ENCODE measurements at regions not wholly inside any gene's neighbourhood (a gene's known extent, or its start where the extent isn't known, plus 50 kb on each side); places are given as distances from the start of the nearest gene placed in this dataset.
A peak's percentile ranks its signal among the peaks of the same experiment; 100 is the strongest.
"Not testable (repeated sequence)": the region's sequence is repeated elsewhere in the genome, so short reads cannot be mapped to it uniquely, and the experiment has no call there.

DNA sequence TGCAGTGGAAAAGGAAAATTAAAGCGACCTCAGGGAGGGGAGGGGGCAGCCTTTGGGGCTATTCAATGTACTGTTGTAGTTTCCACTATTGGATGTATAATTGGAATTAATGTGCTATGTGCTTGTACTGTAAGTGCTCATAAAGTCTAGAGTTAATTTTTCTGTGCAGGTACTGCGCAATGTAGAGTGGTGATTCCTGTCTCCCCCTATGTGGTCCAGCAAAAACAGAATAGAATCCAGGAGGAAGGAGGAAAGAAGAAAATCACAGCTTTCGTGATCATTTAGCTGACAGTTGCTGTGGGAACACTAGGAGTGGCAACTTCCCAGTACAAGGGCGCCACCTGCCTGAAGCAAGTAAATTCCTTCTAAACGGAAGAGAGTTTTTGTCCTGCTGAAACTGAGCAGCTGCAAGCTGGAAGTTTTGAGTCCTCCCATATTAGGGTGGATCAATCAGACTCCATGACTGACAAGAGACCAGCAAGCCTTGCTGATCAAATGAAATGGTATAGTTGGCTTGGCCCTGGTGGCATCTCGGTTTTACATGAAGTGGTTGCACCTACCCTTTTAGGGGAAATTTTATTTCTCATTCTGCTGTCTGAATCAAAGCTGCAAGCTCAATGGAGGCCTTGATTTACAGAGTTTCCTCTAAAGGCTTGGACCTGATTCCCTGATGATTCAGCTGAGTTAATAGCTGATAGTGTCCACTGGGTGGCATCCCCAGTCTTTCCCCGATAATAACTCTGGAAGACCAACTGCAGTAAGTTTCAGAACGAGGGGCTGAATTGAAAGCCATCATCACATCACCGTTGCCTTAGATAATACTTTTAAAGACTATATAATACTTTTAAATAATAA, 299.8 kb downstream of the HGF start:
- H3K4me3 Mint-ChIP-seq: no peak overlapping the region
- no peaks in the 10 kb centered on the region for H3K9me3 Mint-ChIP-seq
- H3K4me1 Mint-ChIP-seq: no peaks in the 10 kb centered on the region
- no peak overlapping the region for H3K27ac Mint-ChIP-seq
- DNase-seq: peak; percentile 63
- H3K27me3 Mint-ChIP-seq: no peaks in the 10 kb centered on the region
- intact Hi-C loops (cut with micrococcal nuclease): loop anchor here (1.0 kb wide), 1 partner anchor 771 kb away; no protein-coding TSS in a partner anchor
- H3K36me3 Mint-ChIP-seq (ENCODE audit: low read depth): no peaks in the 10 kb centered on the region

DNA sequence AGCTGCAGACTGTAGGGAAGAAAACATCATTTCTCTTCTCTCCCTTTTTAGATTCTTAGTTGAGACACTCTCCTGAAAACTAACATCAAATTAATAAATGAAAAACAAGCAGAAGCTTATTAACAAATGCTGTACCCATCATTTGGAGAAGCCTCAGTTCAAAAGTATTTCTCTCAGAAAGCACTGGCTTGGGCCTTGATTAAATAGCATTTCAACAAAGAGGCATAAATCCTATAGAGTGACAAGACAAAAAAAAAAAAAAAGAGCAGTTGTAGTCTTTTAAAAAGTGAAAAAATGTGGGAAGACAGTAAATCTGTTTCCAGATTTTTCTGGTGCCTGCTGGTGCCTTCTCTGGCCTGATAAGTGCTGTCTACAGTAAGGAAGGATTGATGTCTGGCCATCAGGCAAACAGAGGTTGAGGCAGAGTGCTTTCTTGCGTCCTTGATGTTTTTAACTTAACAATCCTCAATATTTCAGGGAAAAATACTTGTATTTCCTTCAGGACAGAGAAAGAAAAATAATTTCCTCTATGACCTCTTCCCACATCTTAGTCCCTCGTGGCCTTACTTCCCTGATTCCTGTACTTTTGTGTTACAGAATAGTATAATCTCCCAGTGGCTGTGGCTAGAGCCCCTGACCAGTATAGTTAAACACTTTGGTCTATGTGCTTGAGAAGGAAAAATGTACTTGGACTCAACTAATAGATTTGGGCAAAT, 300.5 kb downstream of the HGF start:
- Mint-ChIP-seq H3K27me3 (no peaks in the 10 kb centered on the region), H3K4me1 (no peaks in the 10 kb centered on the region), H3K4me3 (no peak overlapping the region), H3K36me3 (ENCODE audit: low read depth) (no peaks in the 10 kb centered on the region), H3K27ac (no peak overlapping the region), H3K9me3 (no peaks in the 10 kb centered on the region)
- no peak for DNase-seq
- intact Hi-C loops (cut with micrococcal nuclease): no loop called here

DNA sequence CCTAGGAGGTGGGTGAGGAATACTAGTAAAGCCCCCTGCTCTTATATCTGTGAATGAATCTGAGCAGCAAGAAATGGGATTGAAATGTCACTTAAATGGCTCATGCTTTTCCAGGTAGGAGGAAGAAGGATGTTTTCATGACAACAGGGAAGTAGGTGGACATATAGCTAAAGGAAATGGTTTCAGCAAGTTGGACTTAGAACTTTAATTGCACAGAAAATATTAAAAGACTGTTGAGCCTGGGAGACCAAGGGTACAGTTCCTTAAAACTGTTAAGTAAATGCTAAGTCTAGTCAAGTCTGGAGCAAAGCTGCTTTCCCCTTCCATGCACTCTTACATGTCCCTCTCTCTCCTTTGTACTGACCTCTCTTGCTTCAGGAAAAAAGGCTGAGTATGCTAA, 301.3 kb downstream of the HGF start:
- no peaks in the 10 kb centered on the region for H3K9me3 Mint-ChIP-seq
- H3K27me3 Mint-ChIP-seq: no peaks in the 10 kb centered on the region
- DNase-seq: peak; percentile 32
- H3K36me3 Mint-ChIP-seq (ENCODE audit: low read depth): no peaks in the 10 kb centered on the region
- no peak overlapping the region for H3K4me3 Mint-ChIP-seq
- intact Hi-C loops (cut with micrococcal nuclease): no loop called here
- no peaks in the 10 kb centered on the region for H3K4me1 Mint-ChIP-seq
- H3K27ac Mint-ChIP-seq: no peak overlapping the region

DNA sequence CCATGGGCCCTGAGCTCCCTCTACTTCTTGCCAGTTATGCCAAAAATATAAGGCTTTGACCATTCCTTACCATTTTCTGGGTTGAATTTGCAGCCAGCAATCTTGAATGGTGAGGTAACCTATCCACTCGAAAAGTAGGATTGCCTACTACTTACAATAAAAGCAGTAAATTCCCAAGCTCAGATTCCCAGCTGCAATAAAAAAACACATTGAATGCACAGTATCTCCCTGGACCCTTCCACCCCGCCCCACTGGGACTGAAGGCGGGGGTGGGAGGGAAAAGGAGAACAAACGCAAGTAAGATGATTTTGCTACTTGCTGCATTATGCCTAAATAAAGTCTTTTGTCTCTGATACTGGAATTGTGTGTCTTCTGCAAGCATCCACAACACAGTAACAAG, 301.9 kb downstream of the HGF start:
- no peaks in the 10 kb centered on the region for H3K36me3 Mint-ChIP-seq (ENCODE audit: low read depth)
- intact Hi-C loops (cut with micrococcal nuclease): no loop called here
- H3K4me3 Mint-ChIP-seq: no peak overlapping the region
- H3K9me3 Mint-ChIP-seq: no peaks in the 10 kb centered on the region
- no peak overlapping the region for H3K27ac Mint-ChIP-seq
- no peaks in the 10 kb centered on the region for H3K27me3 Mint-ChIP-seq
- no peaks in the 10 kb centered on the region for H3K4me1 Mint-ChIP-seq
- peak; percentile 13 for DNase-seq

DNA sequence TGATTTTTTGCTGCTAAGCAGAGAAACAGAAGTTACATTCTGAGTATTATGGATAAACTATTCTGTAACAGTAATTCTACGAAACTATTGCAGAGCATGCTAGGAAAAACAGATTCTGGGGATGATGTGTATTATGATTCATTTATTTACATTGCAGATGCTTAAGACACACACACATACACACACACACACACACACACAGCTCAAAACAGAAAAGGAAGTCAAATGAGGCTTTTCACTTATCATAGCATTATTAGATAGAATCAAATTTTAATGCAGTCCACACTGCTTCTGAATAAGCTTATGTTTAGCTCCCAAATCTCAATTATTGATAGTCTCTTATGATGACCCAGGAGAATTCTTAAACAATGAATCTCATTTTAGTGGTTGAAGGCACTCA, 307.2 kb downstream of the HGF start:
- no peak overlapping the region for H3K27ac Mint-ChIP-seq
- no peaks in the 10 kb centered on the region for H3K27me3 Mint-ChIP-seq
- H3K4me3 Mint-ChIP-seq: no peak overlapping the region
- H3K36me3 Mint-ChIP-seq (ENCODE audit: low read depth): no peaks in the 10 kb centered on the region
- no peaks in the 10 kb centered on the region for H3K9me3 Mint-ChIP-seq
- DNase-seq: no peak
- H3K4me1 Mint-ChIP-seq: no peaks in the 10 kb centered on the region
- intact Hi-C loops (cut with micrococcal nuclease): no loop called here

DNA sequence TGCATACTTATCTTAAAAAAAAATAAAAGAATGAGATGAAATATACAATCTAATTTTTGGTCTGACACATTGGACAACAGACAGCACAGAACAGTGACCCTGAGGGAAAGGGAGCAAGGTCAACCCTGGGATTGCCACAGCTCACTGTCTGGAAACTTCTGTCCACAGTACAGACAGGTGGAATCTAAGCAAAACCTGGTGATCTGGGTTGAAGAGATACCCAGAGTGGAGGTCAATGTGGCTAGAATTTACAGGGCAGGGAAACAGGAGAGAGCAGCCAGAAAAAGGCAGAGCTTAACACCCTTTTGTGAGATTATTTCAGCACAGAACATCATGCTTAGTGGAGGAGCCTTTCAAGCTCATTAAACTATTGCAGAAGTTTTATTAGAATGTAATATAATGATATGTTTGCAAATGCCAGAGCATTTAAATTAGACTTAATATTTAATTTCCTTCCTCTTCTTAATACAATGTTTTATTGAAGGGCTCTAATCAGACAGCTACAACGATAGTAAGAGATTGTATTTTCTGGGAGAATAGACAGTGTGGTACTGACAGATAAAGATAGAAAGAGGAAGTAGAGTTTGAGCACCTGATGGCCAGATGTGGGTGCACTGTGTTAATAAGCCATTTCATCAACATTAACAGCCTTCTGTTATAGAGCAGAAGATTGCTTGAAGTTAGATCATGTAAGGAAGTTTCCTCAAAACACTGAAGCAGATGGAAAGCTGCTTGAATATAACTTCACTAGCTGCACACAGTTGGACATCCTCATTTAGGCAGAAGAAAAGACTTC, 309.4 kb downstream of the HGF start:
- no peak overlapping the region for H3K27ac Mint-ChIP-seq
- intact Hi-C loops (cut with micrococcal nuclease): no loop called here
- H3K4me3 Mint-ChIP-seq: no peak overlapping the region
- no peak for DNase-seq
- no peaks in the 10 kb centered on the region for H3K4me1 Mint-ChIP-seq
- H3K9me3 Mint-ChIP-seq: no peaks in the 10 kb centered on the region
- H3K36me3 Mint-ChIP-seq (ENCODE audit: low read depth): no peaks in the 10 kb centered on the region
- no peaks in the 10 kb centered on the region for H3K27me3 Mint-ChIP-seq

DNA sequence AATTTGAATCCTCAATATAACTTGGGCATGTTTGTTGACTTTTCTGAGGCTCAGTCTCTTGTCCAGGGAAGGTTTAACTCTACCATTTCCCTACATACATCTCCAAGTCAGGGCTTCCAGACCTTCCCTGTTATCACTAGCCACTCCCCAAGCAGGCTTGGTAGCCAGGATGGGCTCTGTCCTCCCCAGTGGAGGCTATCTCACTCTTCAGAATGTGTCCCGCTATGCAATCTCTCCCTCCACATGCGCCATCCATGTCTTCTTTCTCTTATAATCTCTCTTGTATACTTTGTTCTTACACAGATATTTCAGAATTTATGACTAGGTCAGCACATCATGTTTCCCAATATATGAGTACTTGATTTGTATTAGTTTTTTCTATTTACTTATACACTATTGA, 310.4 kb downstream of the HGF start:
- intact Hi-C loops (cut with micrococcal nuclease): no loop called here
- peak; percentile 17 for DNase-seq
- Mint-ChIP-seq H3K4me1 (no peaks in the 10 kb centered on the region), H3K9me3 (no peaks in the 10 kb centered on the region), H3K27ac (no peak overlapping the region), H3K27me3 (no peaks in the 10 kb centered on the region), H3K36me3 (ENCODE audit: low read depth) (no peaks in the 10 kb centered on the region), H3K4me3 (no peak overlapping the region)

DNA sequence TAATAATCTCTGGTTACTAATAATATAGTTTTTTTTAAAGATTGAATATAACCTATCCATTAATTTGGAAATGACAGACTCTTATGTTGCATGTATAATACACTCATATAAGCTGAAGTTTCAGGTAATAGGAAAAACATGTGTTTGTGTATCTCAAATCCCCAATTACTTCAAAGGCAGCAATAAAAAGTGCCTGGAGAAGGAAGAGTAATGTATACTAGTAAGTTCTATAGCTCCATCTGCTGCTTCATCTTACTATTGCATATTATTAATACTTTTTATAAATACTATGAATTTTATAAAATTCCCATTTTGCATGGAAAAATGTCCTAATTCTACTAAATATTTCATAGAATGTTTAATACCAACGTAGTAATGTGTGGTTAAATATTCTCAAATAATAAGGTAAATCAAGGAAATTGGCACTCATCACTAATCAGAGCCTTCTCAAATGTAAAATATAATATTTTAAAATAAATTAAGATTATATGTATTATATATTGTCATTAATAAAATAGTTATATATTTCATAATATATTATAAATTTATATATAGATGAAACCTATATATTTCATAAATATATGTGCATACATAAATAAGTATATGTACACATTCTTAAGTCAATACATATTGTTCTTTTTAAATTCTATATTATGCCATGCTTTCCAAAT, 311.9 kb downstream of the HGF start:
- Mint-ChIP-seq H3K27me3 (no peaks in the 10 kb centered on the region), H3K27ac (no peak overlapping the region), H3K36me3 (ENCODE audit: low read depth) (no peaks in the 10 kb centered on the region), H3K9me3 (no peaks in the 10 kb centered on the region), H3K4me3 (no peak overlapping the region), H3K4me1 (no peaks in the 10 kb centered on the region)
- DNase-seq: no peak
- intact Hi-C loops (cut with micrococcal nuclease): no loop called here

DNA sequence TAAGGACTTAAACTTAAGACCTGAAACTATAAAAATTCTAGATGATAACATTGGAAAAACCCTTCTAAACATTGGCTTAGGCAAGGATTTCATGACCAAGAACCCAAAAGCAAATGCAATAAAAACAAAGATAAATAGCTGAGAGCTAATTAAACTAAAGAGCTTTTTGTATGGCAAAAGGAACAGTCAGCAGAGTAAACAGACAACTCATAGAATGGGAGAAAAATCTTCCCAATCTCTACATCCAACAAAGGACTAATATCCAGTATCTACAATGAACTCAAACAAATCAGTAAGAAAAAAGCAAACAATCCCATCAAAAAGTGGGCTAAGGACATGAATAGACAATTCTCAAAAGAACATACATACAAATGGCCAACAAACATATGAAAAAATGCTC, 316.1 kb downstream of the HGF start:
- DNase-seq; H3K27ac Mint-ChIP-seq; H3K4me1 Mint-ChIP-seq; H3K4me3 Mint-ChIP-seq; H3K27me3 Mint-ChIP-seq; intact Hi-C loops (cut with micrococcal nuclease); H3K36me3 Mint-ChIP-seq (ENCODE audit: low read depth); H3K9me3 Mint-ChIP-seq: not testable (repeated sequence)

DNA sequence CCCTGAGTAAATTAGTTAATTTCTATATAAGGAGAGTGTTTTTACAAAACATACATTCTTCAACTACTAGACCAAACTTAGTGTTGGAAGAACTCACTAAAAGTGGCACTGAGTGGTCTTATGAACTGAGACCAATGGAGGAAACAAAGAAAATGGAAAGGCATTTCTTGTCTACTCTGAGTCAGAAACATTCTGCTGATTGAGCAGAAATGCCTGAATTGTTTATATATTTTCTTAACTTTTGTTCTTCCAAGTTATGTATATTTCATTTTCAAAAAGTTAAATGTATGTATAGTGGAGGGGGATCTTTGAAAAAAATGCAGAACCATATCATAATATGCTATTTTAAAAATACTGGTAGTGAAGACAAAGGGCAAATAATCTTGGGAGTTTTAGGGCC, 320.7 kb downstream of the HGF start:
- no peaks in the 10 kb centered on the region for H3K9me3 Mint-ChIP-seq
- H3K27me3 Mint-ChIP-seq: no peaks in the 10 kb centered on the region
- intact Hi-C loops (cut with micrococcal nuclease): no loop called here
- H3K4me1 Mint-ChIP-seq: no peaks in the 10 kb centered on the region
- no peak overlapping the region for H3K27ac Mint-ChIP-seq
- DNase-seq: no peak
- no peaks in the 10 kb centered on the region for H3K36me3 Mint-ChIP-seq (ENCODE audit: low read depth)
- no peak overlapping the region for H3K4me3 Mint-ChIP-seq

DNA sequence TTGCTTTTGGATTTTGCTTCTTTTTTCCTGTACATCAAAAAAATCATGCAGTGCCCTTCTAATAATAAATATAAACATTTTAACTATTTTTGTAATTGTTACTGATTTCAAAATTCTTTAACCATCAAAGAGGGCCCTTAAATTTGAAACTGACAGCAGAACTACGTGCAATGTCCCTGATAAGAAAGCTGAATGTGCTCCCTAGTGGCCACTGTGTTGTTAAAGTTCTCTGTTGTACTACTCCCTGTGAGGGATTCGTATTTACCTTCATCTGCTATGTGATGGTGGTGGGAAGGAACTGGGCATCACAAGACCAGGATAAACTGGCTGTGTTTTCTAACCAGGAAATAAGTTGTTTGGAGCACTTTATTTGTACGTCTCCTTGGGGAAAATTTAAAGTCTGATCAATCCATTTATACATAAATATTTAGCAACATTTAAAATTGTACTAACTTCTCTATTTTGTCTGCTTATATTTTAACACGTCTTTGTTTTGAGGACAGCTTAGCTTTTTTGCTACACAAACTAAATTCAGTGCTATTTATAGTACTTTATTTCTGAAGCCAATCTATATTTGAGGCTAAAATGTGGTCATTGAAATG, 322.4 kb downstream of the HGF start:
- H3K4me3 Mint-ChIP-seq: no peak overlapping the region
- intact Hi-C loops (cut with micrococcal nuclease): no loop called here
- no peak for DNase-seq
- H3K27ac Mint-ChIP-seq: no peak overlapping the region
- no peaks in the 10 kb centered on the region for H3K4me1 Mint-ChIP-seq
- no peaks in the 10 kb centered on the region for H3K36me3 Mint-ChIP-seq (ENCODE audit: low read depth)
- no peaks in the 10 kb centered on the region for H3K27me3 Mint-ChIP-seq
- no peaks in the 10 kb centered on the region for H3K9me3 Mint-ChIP-seq

DNA sequence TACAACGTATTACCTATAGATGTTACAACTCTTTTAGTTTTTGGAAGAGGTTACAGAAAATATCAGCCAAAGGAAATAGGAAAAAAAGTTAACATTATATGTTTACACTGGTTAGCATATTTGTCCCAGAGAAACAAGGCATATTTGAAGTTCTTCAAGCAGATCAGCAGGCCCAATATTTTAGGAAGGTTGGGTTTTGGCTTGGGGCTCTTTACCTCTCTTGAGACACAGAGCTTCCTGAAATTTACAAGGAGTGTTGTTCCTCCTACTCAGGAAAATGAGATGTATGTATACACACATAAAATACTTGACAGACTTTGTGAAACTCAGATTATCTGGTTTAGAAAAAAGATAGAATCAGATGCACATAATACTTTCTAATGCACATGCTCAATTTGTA, 323.6 kb downstream of the HGF start:
- no peaks in the 10 kb centered on the region for H3K27me3 Mint-ChIP-seq
- H3K27ac Mint-ChIP-seq: no peak overlapping the region
- no peaks in the 10 kb centered on the region for H3K4me1 Mint-ChIP-seq
- H3K36me3 Mint-ChIP-seq (ENCODE audit: low read depth): no peaks in the 10 kb centered on the region
- no peak overlapping the region for H3K4me3 Mint-ChIP-seq
- DNase-seq: no peak
- H3K9me3 Mint-ChIP-seq: no peaks in the 10 kb centered on the region
- intact Hi-C loops (cut with micrococcal nuclease): no loop called here

DNA sequence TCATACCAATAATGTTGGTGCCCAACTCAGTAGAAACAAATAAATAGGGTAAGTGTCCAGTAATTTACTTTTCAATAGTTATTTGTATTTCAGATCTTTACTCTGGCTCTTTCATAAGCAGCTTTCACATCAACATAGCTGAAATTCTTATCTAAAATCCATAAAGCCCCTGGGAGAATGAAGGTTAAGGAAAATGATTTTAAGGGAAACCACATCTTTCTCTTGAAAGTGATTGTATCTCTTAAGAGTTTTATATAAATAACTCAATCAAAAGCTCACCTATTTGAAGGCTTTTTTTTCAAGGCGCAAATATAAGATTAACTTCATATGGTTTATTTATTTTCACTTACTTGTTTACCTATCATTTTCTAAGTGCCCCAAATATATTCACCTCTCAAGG, 324.4 kb downstream of the HGF start:
- Mint-ChIP-seq H3K27me3 (no peaks in the 10 kb centered on the region), H3K4me1 (no peaks in the 10 kb centered on the region), H3K4me3 (no peak overlapping the region), H3K36me3 (ENCODE audit: low read depth) (no peaks in the 10 kb centered on the region), H3K9me3 (no peaks in the 10 kb centered on the region), H3K27ac (no peak overlapping the region)
- intact Hi-C loops (cut with micrococcal nuclease): no loop called here
- DNase-seq: no peak
